ENCODE measurements at regions not wholly inside any gene's neighbourhood (a gene's known extent, or its start where the extent isn't known, plus 50 kb on each side); places are given as distances from the start of the nearest gene placed in this dataset.

GRCh38 chr10:3631291-3631690 is 153.7 kb downstream of the KLF6 start:
- DNase-seq (ENCODE audit: low read depth in 1 of 2, low spot score in 1 of 2), result no peak

- DNase-seq (ENCODE audit: low read depth in 1 of 2, low spot score in 1 of 2), result no peak
Measured at GRCh38 chr10:3625959-3626751, 158.9 kb downstream of the KLF6 start.

DNA sequence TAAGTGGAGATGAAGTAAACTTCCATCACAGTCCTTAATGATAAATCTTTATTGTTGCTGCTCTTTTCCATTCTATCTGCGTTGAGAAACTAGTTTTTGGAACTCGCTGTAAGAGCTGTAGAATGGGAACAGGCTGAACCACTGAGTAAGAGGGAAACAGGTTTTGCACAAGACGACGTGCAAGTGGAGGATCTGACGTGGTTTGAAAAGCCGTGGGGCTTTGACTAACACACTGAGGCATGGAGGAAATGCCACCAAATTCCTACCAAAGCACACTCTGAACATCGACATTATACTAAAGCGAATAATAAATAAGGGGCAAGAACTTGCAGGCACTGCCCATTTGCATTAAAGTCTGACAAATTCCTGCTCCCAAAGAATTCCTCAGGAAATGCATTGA is 160.6 kb downstream of the KLF6 start:
- no peak for DNase-seq (ENCODE audit: low read depth in 1 of 2, low spot score in 1 of 2)

GRCh38 chr10:3623746-3624145 is 161.3 kb downstream of the KLF6 start:
- no peak for DNase-seq (ENCODE audit: low read depth in 1 of 2, low spot score in 1 of 2)

DNA sequence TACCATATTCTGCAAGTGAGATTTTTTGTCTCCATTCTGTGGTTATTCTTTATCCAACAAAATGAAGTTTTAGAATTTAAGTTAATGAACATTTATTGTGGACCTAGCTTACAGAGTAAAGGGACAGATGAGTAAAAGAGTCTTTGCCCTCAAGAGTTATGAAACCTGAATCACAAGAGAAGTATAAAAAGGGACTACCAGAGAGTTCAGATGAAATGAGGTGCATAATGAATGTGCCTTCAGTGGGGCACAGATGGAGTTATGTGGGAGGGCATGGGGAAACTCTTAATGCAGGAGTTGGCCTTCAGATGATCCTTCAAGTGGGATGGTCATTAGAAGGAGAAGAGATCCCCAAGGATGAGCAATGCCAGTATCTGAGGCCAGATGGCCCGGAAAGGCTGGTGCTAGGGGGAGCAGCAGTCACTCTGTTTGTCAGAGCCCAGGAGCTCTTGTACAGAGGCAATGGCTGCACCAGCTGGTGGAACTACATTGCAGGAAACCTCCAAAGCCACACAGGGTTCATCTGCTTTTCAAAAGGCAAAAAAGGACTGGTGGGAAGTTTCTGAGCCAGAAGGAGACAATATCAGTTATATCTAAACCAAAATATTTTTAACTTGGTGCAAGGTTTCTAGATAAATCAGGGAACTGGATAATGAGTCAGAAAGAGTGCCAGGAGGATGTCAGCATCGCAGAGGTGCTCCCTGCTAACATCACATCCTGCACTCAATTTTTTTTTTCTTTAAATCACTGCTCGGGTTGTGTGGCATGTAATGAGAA is 162.0 kb downstream of the KLF6 start:
- DNase-seq (ENCODE audit: low read depth in 1 of 2, low spot score in 1 of 2), result peak; percentile 7 to 11

DNA sequence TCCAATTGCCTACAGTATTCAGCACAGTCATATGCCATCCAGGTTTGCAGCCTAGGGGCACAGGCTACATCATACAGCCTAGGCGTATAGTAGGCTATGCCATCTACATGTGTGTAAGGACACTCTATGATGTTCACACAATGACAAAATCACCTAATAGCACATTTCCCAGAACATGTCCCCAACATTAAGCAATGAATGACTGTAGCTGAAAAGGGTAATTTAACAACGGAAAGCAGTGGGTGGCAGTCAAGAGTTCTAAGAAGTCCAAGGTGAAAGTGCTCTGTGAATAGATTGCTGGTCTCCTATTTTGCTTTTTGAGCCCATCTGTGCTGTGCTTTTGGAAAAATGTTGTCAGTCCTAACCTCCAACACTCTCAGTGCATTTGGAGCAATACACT is 162.6 kb downstream of the KLF6 start:
- peak in 1 of 2 donors; percentile 3 for DNase-seq (ENCODE audit: low read depth in 1 of 2, low spot score in 1 of 2)

- DNase-seq (ENCODE audit: low read depth in 1 of 2, low spot score in 1 of 2), result no peak
Measured at GRCh38 chr10:3620818-3621217, 164.2 kb downstream of the KLF6 start.

- no peak for DNase-seq (ENCODE audit: low read depth in 1 of 2, low spot score in 1 of 2)
Measured at GRCh38 chr10:3619241-3619640, 165.8 kb downstream of the KLF6 start.

GRCh38 chr10:3616880-3617279 is 168.1 kb downstream of the KLF6 start:
- no peak for DNase-seq (ENCODE audit: low read depth in 1 of 2, low spot score in 1 of 2)

- no peak for DNase-seq (ENCODE audit: low read depth in 1 of 2, low spot score in 1 of 2)
Measured at GRCh38 chr10:3613318-3613717, 171.7 kb downstream of the KLF6 start.

- no peak for DNase-seq (ENCODE audit: low read depth in 1 of 2, low spot score in 1 of 2)
Measured at GRCh38 chr10:3612183-3613001, 172.6 kb downstream of the KLF6 start.

GRCh38 chr10:3606309-3606708 is 178.7 kb downstream of the KLF6 start:
- DNase-seq (ENCODE audit: low read depth in 1 of 2, low spot score in 1 of 2), result no peak

DNA sequence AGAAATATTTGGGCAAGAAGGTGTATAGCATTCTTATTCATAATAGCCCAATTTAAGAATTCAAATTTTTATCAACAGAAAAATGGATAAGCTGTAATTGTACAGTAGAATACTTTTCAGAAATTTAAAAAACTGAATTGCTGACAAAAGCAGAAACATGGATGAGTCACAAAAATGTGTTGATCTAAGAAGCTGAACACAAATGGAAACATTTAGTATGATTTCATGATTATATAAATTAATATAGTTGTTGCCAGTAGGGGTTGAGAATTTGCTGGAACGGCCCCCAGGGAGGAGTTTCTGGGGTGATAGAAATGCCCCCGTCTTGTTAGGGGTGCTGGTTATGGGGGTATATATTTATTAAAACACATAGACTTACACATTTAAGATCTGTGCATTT is 179.1 kb downstream of the KLF6 start:
- DNase-seq (ENCODE audit: low read depth in 1 of 2, low spot score in 1 of 2), result no peak

GRCh38 chr10:3595736-3596135 is 189.3 kb downstream of the KLF6 start:
- no peak for DNase-seq (ENCODE audit: low read depth in 1 of 2, low spot score in 1 of 2)

GRCh38 chr10:3593611-3594010 is 191.4 kb downstream of the KLF6 start:
- DNase-seq (ENCODE audit: low read depth in 1 of 2, low spot score in 1 of 2), result no peak

GRCh38 chr10:3592424-3592823 is 192.6 kb downstream of the KLF6 start:
- no peak for DNase-seq (ENCODE audit: low read depth in 1 of 2, low spot score in 1 of 2)

- DNase-seq (ENCODE audit: low read depth in 1 of 2, low spot score in 1 of 2), result no peak
Measured at GRCh38 chr10:3588816-3589215, 196.2 kb downstream of the KLF6 start.

DNA sequence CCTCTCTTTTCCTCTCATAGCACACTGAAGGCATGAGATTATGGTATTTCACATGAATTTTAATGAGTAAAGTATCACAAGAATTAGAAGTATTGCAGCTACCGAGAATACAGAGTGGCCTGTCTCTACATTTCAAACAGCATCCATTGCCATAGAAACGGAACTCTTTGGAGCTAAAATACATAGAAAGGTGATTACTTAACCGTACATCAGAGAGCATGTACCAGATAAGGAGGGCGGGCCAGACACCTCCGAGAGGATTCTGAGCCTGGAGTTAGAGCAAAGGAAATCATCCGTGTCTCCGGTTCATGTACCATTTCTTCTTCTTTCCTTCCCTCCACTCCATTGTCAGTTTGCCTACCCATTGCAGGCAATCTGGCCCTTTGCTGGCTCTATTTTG is 196.7 kb downstream of the KLF6 start:
- no peak for DNase-seq (ENCODE audit: low read depth in 1 of 2, low spot score in 1 of 2)

GRCh38 chr10:3584926-3585784 is 199.9 kb downstream of the KLF6 start:
- DNase-seq (ENCODE audit: low read depth in 1 of 2, low spot score in 1 of 2), result no peak

GRCh38 chr10:3580565-3580964 is 204.4 kb downstream of the KLF6 start:
- no peak for DNase-seq (ENCODE audit: low read depth in 1 of 2, low spot score in 1 of 2)

GRCh38 chr10:3579845-3580244 is 205.2 kb downstream of the KLF6 start:
- no peak for DNase-seq (ENCODE audit: low read depth in 1 of 2, low spot score in 1 of 2)
